MCF 10A (cell line): ENCODE measurements at regions not wholly inside any gene's neighbourhood (a gene's known extent, or its start where the extent isn't known, plus 50 kb on each side); places are given as distances from the start of the nearest gene placed in this dataset.

Experiments used
- BruUV-seq: library from RNA; stranded (reverse); fragments of 400-500 nt; replicated peaks from 2 replicates; lab custom pipeline; 2021; lab: Mats Ljungman, UMichigan
- CTCF ChIA-PET: fragments of 300-600 bp; sonication (Branson Sonifier 250); formaldehyde crosslinking; extraction: SDS; loops from one replicate; lab custom pipeline; 2021; ENCODE audit warnings: antibody characterized with exemption, inconsistent platforms; lab: Yijun Ruan, JAX
- POLR2A ChIA-PET: fragments of 300-600, 350-650 bp; sonication (Branson Sonifier 250); formaldehyde crosslinking; extraction: SDS; loops from one replicate; lab custom pipeline; 2020; ENCODE audit warnings: antibody characterized with exemption, inconsistent platforms; lab: Yijun Ruan, JAX
- DNase-seq: peaks from one replicate; pipeline ENCODE4 v3.0.0-alpha.2; 2018; ENCODE audit not compliant: unreplicated experiment
- H3K27ac Mint-ChIP-seq: one replicate; pipeline ENCODE4 v1.8.0; 2022; ENCODE audit warnings: mild to moderate bottlenecking, low read depth, mixed read lengths; ENCODE audit not compliant: unreplicated experiment
- H3K27me3 Mint-ChIP-seq: one replicate; pipeline ENCODE4 v1.8.0; 2022; ENCODE audit warnings: mixed read lengths; ENCODE audit not compliant: insufficient read depth, unreplicated experiment
- H3K36me3 Mint-ChIP-seq: one replicate; pipeline ENCODE4 v1.8.0; 2022; ENCODE audit warnings: mild to moderate bottlenecking, moderate library complexity, mixed read lengths; ENCODE audit not compliant: insufficient read depth, unreplicated experiment
- H3K4me1 Mint-ChIP-seq: one replicate; pipeline ENCODE4 v1.8.0; 2022; ENCODE audit warnings: mixed read lengths; ENCODE audit not compliant: insufficient read depth, unreplicated experiment
- H3K4me3 Mint-ChIP-seq: one replicate; pipeline ENCODE4 v1.8.0; 2022; ENCODE audit warnings: mild to moderate bottlenecking, moderate library complexity, mixed read lengths; ENCODE audit not compliant: unreplicated experiment
- H3K9me3 Mint-ChIP-seq: one replicate; pipeline ENCODE4 v1.8.0; 2022; ENCODE audit warnings: mixed read lengths; ENCODE audit not compliant: unreplicated experiment
- intact Hi-C: fragments of 100-400 bp; cut with micrococcal nuclease; formaldehyde crosslinking; loops from 2 replicates; pipeline ENCODE4 v1.14.1; 2022
- TF ChIP-seq, protein P1 (sequence below): fragments of 200-600 bp; IDR thresholded peaks from one replicate; pipeline ENCODE4 v1.8.0; 2022; ENCODE audit warnings: antibody characterized with exemption, mild to moderate bottlenecking; ENCODE audit not compliant: unreplicated experiment

DNA sequence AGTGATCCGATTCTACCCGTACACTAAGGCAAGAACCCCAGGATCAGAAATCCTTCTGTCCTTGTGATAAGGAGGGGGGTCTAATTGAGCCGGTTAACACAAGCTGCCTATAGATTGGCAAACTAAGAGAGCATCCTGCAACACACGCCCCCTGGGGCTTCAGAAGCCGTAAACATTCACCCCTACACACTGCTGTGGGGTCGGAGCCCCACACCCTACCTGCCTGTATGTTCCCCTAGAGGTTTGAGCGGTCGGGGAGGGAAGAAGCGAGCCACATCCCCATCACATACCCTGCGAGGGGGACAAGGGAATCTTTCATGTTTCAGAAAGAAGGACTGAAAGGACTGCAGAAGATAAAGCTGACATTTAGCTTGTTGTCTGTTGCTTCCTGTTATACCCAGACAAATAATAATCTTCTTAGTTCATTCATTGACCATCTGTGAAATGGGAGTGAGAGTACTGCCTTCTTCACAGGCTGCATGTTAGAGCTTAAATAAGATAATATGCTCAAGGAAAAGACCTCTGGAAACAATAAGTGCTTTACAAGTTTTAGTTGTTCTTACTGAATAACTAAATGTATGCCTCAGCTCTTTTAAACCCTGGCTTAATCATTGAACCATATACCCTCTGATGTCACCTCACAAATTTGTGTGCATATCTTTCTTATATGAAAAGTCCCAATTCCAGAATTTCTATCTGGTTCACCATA is 74.2 kb upstream of the RNF217 start:
- CTCF ChIA-PET = interaction anchor here (0.7 kb wide), 1 partner anchor 18 kb away, joined by 3 read pairs; no protein-coding TSS in a partner anchor
- TF ChIP-seq, protein P1, sequence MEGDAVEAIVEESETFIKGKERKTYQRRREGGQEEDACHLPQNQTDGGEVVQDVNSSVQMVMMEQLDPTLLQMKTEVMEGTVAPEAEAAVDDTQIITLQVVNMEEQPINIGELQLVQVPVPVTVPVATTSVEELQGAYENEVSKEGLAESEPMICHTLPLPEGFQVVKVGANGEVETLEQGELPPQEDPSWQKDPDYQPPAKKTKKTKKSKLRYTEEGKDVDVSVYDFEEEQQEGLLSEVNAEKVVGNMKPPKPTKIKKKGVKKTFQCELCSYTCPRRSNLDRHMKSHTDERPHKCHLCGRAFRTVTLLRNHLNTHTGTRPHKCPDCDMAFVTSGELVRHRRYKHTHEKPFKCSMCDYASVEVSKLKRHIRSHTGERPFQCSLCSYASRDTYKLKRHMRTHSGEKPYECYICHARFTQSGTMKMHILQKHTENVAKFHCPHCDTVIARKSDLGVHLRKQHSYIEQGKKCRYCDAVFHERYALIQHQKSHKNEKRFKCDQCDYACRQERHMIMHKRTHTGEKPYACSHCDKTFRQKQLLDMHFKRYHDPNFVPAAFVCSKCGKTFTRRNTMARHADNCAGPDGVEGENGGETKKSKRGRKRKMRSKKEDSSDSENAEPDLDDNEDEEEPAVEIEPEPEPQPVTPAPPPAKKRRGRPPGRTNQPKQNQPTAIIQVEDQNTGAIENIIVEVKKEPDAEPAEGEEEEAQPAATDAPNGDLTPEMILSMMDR = no peak
- Mint-ChIP-seq H3K27ac (no peak overlapping the region), H3K4me1 (peaks cover 7% of the 10 kb centered on the region), H3K4me3 (no peak overlapping the region), H3K9me3 (no peaks in the 10 kb centered on the region), H3K36me3 (no peaks in the 10 kb centered on the region), H3K27me3 (no peaks in the 10 kb centered on the region)
- intact Hi-C loops = no loop called here
- POLR2A ChIA-PET = no interaction called here
- DNase-seq = no peak
- BruUV-seq = no TSS peak

DNA sequence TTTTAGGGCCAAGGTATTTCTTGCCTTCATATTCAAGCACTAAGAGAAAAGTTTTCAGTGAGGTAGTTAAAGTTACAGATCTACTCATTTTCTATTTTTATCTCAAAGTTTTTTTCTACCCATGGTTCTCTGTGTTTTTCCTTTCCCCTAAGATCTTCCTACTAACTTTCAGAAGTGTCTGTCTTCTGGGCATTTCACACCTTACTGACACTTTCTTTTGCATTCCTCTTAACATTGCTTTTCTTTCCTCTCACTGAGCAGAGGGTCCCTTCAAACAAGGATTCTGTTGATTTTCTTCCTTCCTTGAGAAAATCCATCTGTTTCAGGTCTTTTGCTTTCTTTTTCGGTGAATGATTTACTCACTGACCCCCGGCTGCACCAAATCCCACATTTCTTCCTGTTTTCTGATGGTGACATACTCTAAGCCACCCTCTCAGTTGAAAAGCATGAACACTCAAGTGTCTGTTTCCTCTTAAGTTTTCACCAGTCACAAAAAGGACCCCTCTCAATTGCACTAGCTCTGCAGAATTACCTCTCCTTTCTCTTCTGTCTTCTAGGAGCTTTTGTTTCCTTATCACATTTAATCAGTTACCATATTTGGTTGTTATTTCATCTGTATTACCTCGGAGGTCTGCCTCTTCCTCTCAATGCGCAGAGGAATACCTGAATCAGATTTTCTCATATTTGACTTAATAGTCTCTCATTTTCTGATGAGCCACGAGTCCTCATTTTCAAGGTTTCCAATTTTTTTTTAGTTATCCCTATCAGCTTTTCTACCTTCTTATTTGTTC is 73.5 kb upstream of the RNF217 start:
- H3K4me3 Mint-ChIP-seq = no peak overlapping the region
- no peaks in the 10 kb centered on the region for H3K9me3 Mint-ChIP-seq
- intact Hi-C loops = no loop called here
- no peak for DNase-seq
- BruUV-seq = no TSS peak
- TF ChIP-seq, protein P1 = no peak
- no peaks in the 10 kb centered on the region for H3K4me1 Mint-ChIP-seq
- ChIA-PET CTCF (interaction anchor here (0.6 to 1.1 kb wide), 4 partner anchors 11 to 1111 kb away, joined by 3 read pairs; no protein-coding TSS in a partner anchor), POLR2A (no interaction called here)
- H3K27me3 Mint-ChIP-seq = no peaks in the 10 kb centered on the region
- no peaks in the 10 kb centered on the region for H3K36me3 Mint-ChIP-seq
- no peak overlapping the region for H3K27ac Mint-ChIP-seq

- DNase-seq = no peak
- ChIA-PET CTCF (interaction anchor here (0.6 to 0.8 kb wide), 2 partner anchors 46 to 312 kb away, joined by 3 read pairs; no protein-coding TSS in a partner anchor), POLR2A (no interaction called here)
- Mint-ChIP-seq H3K27ac (no peak overlapping the region), H3K36me3 (no peaks in the 10 kb centered on the region), H3K27me3 (no peaks in the 10 kb centered on the region), H3K4me1 (peaks cover 5% of the 10 kb centered on the region), H3K4me3 (no peak overlapping the region), H3K9me3 (no peaks in the 10 kb centered on the region)
- BruUV-seq = no TSS peak
- TF ChIP-seq, protein P1 = no peak
- intact Hi-C loops = no loop called here
Observed at GRCh38 chr6:124901084-124901483, 61.2 kb upstream of the RNF217 start.

GRCh38 chr6:124903797-124904196 is 58.4 kb upstream of the RNF217 start:
- no peaks in the 10 kb centered on the region for H3K9me3 Mint-ChIP-seq
- no peak overlapping the region for H3K27ac Mint-ChIP-seq
- intact Hi-C loops = no loop called here
- ChIA-PET POLR2A (interaction anchor here (0.8 kb wide), 1 partner anchor 220 kb away, joined by 3 read pairs; no protein-coding TSS in a partner anchor), CTCF (interaction anchor here (1.0 to 1.1 kb wide), 2 partner anchors 12 to 211 kb away, joined by 4 read pairs; no protein-coding TSS in a partner anchor)
- BruUV-seq = no TSS peak
- no peak for DNase-seq
- no peaks in the 10 kb centered on the region for H3K27me3 Mint-ChIP-seq
- H3K4me3 Mint-ChIP-seq = no peak overlapping the region
- TF ChIP-seq, protein P1 = no peak
- H3K36me3 Mint-ChIP-seq = no peaks in the 10 kb centered on the region
- H3K4me1 Mint-ChIP-seq = peaks cover 5% of the 10 kb centered on the region
